ENCODE measurements at regions not wholly inside any gene's neighbourhood (a gene's known extent, or its start where the extent isn't known, plus 50 kb on each side); places are given as distances from the start of the nearest gene placed in this dataset.

DNA sequence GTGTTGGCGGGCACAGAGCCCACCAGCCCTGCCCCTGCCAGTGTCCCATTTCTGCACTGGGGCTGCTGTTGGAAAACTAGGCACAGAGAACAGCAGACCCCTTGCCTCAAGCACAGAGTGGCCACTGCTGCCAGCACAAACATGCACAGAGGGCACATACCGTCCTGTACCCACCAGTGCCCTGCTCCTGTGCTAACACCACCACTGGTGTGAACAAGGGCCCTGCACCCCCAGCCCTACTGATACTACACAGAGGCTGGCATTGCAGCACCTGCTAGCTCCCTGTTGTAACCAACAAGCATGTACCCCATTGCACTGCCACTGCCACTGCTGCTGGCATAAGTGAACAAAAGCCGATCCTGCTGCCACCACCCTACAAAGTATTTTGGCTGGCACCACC lies 348.0 kb upstream of the MPDZ start:
- no peak for DNase-seq

DNA sequence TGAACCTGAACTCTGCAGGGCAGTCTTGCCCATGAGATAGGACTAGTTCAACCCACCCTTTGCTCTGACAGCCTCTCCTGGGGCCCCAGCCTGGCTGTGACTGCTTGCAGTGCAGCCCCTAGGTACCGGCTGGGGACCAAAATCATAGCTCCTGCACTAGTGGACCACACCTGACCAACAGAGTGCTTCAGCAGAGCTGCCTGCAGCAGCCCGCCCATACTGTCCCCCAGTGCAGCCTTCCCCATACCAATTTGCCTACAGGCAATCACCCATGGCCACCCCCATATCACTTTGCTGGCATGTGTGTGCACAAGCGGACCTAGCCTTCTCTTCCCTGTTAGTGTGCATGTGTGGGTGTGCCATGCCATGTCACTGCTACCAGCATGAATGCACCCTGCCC lies 347.6 kb upstream of the MPDZ start:
- DNase-seq = no peak

DNA sequence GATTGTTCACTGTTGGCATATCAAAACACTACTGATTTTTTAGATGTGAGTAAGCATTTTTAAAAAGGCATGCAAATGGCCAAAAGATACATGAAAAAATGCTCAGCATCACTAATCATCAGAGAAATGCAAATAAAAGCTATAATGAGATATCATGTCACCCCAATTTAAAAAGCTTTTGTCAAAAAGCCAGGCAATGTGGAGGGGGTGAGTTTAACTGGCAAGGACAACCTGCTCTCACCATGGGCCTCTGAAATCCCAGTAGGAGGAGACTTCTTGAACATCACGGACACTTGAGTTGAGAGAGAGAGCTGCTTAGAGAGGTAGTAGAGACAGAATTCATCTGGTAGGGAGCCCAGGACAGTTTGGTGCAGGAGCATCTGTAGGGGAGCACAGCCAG lies 347.1 kb upstream of the MPDZ start:
- no peak for DNase-seq

DNA sequence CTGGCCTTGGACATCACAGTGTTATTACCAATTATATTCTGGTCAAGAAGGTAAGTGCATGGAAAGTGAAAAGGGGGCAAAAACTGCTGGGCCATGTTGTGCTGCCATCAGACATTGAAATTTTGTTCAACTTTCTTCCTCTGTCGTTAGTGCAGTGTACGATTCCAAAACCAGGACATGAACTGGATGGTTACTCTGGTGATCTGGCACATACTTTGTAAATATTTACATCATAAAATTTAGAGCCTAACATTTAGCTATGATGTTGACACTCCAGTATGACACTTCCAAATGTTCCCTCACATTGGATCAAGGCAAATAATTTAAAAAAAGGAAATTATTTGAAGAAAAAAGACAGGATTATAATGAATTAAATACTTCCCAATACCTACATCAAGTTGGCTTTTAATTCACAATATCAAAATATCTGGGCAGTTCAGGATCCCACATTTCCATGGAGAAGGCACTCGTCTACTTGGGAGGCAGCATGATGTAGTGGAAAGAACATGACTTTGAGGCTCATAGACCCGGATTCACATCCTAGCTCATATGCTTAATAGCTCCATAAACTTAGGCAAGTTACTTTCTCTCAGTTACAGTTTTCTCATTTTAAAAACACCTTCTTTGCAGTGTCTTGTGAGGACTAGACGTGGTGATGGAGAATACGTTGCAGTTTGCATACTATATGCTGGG lies 342.5 kb upstream of the MPDZ start:
- no peak for DNase-seq

DNA sequence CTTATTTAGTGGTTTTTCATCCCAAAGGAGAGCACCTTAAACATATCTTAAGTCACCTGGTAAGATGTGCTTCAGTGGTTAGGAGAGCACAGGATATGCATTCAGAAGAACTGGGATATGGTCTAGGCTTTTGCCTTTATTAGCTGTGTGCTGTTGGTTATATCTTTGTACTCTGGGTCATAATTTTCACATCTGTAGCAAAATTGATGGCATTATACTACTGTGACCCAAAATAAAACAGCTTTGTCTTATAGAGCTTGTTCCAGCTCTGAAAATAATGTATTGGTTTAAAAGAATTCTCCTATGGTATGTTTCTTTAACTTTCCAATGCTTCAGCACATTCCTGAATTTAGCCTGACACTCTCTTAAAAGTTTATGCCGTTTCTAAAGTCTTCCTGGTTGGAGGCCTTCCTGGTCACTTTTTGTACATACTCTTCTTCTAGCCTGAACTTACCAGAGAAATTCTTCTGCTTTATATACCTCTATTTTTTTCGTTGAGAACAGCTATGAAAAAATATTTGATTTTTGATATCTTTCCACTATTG lies 337.1 kb upstream of the MPDZ start:
- no peak for DNase-seq

DNA sequence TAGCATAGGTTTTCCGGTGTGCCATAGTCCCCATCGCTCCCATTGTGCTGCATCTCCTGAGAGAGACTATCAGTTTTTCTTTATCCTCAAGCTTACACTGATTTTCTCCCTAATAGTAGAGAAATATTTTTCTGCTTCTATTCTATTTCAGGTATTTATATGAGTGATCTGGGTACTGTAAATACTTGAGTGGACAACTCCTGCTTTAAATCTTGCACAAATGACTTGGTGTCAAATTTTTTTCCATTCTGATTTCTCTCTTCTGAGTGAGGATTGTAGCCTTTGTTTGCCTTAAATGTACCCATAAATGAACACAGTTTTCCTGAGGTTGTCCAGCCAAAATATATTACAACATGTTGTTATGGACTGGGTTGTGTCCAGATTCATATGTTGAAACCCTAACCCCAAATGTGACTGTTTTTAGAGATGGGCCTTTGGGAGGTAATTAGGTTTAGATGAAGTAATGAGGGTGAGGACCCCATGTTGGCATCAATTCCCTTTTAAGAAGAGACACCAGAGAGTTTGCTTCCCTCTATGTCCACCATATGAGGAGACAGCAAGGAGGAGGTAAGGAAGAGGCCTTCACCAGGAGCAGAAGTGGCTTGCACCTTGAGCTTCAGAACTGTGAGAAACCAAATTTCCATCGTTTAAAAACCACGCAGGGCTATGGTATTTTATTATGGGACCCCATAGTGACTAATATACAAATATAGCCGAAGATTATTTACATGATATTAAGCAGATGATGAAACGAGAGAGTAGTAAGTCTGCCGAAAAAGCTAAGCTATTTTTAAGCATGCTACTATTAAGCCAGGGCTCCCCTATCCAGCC lies 336.4 kb upstream of the MPDZ start:
- DNase-seq = no peak

DNA sequence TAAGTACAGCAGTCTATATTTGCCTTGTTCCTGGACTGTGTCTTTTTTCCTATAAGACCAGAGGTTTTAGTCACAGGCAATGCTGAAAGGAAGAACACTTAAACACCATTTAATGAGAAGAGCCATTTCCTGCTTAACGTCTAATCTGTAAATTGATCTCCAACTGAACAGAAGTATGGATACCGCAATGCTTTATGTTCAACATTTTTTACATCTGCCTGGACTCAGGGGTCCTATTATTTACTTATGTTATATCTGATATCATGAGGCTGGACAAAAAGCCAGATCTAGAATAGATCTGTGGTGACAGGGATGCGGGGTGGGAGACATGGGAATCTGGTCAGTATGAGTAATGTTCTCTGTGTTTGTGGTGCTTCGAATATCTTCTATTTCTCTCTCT lies 334.6 kb upstream of the MPDZ start:
- no peak for DNase-seq

DNA sequence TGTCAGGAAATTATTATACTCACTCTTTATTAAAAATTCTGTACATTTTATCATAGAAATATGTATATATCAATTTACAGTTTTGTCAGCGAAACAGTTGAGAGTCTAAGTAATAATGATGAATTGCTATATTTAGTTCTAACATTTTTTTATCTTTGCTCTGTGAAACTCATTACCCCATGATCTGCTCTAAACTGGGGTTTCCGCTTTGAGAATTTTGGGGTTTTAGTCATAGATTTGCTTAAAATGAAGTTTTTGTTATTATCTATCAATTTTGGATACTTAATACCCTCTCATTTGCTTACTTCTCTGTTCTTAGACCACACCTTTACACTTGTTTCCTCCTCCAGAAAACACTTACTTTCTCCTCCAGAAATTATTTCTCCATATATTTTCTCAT lies 333.8 kb upstream of the MPDZ start:
- DNase-seq = no peak

DNA sequence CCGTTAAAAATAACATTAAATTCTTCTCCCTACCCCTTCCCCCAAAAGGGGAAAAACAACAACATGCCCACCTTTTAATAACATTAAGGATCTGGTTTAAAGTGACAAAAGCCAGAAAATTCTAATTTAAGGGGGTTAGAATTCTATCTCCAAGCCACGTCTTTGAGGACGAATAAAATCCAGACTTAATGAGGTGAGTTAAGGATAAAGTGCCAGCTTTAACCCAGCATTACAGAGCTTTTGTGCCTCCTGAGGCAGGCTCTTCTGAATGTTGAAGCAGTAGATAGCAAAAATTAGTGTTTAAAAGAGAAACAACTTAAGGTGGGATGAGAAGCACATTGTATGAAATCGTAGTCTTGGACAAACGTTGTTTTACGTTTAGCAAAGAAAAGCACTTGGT lies 329.0 kb upstream of the MPDZ start:
- DNase-seq = no peak

DNA sequence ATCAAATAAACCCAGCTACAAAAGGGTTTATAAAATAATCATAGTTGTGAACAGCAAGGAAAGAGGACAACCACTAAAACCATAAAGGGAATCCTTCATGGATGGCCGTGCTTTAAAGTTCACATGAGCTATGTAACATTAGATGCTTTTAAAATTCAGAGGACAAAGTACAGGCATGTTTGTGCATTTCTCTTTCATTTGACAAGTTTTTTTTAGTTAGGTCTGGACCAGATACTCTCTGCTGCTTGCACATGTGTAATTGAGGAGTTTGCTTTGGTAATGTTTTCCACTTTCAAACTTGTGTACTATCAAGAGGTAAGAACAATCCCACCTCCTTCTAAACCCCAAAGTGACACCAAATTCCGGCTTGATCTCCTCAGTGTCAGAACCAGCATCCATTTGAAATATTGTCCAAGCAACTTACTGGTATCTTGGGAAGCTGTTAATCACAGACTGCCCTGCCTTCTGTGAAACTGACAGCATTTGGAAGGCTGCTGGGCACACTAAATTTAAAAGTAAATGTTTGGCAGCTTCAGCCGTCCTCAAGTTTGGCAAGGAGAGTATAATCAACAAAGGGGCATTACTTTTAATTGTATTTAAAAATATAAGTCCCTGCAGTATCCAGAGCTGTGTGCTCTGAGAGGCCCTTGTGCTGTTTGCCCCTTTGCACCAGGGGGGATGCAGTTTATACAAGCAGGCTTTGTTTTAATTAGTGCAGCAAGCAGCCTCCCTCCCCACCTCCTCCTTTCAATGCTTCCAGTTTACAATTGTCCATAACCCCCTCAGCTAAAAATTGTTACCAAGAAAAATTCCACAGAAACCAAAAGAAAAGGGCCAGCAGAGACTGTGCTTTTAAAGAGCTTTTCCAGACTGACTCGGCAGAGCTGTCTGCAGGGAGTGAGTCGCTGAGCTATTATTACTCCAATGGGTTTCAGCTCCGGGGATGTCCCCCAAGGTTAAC lies 328.3 kb upstream of the MPDZ start:
- no peak for DNase-seq

DNA sequence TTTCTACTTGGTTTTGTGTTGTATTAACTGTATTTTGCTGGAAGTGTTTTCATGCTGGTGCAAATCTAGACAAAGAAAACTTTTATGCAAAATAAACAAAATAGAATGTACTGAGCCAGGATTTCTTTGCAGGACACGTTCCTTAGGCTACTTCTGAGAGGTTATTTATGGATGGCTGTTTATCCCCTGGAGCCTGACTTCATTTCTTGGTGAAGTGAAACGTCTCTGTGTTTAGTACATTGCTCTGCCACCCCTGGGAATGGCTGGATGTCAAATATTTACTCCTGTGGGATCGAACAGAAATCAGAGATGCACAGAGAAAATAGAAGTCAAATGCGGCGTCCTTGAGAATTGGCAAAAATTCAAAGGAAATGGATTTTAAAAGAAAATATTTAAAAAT lies 327.1 kb upstream of the MPDZ start:
- DNase-seq = no peak

DNA sequence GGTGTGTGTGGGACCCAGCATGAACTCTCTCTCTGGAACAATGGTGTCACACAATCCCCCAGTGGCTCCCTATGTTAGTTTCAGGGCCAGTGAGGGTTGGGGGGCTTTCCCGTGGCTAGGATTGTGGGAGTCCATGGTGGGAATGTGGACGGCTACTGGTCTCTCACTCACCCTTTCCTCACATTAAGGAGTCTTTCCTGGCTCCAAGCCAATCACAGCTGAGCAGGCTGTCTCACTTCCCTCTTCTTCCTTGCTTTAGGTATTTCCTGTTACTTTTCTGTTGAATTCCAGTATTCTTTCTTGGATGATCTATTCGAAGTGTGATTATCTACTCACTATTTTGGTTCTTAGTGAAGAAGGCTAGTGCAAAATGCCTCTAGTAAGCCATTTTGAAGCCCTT lies 324.4 kb upstream of the MPDZ start:
- DNase-seq = no peak

DNA sequence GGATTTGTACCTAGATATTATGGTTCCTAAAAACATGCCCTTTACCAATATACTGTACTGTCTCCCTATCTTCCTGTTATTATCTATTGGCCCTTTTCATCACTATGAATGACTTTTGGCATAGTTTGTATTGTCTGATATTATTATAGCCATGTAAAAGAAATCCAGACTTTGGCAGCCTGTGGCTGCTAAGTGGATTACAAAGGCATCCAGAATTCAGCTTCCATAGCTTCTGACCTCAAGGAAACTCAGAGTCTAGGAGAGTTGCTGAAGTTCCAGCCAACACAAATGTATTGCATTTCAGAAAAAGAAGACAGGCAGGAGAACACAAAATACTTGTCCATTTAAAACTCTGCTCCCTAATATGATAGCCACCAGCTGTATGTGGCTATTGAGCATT lies 319.2 kb upstream of the MPDZ start:
- DNase-seq = no peak

DNA sequence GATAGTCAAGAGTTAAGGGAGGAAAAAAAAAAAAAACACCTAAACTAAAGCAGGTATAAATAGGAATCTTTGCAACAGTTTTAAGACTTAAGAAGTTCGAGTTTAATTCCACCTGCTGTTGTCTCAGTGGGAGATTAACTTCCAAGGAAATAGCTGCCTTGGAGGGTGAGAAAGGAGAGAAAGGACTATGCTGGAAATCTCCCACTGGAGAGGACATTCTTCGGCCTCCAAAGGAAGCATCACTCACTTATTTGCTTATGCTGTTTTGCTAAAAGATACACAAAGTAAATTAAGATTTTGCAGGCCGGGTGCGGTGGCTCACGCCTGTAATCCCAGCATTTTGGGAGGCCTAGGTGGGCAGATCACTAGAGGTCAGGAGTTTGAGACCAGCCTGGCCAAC lies 317.9 kb upstream of the MPDZ start:
- DNase-seq = no peak

DNA sequence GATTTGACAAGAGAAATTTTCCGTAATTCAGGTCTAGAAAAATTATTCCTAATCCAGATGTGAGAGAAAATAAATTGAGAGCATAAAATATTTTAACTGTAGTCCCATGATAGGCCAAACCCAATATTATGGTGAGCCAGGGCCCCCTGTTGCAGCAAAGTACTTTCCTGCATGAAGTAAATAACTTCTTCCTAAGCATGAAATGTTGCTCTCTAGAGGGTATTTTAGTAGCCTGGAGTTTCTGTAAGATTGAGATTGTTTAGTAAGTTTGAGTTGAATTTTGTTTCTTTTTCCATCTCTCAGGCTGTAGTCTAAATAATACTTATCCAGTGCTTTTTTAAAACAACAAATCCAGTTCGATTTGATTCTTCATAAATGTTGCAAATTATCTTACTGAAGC lies 317.5 kb upstream of the MPDZ start:
- DNase-seq = no peak

DNA sequence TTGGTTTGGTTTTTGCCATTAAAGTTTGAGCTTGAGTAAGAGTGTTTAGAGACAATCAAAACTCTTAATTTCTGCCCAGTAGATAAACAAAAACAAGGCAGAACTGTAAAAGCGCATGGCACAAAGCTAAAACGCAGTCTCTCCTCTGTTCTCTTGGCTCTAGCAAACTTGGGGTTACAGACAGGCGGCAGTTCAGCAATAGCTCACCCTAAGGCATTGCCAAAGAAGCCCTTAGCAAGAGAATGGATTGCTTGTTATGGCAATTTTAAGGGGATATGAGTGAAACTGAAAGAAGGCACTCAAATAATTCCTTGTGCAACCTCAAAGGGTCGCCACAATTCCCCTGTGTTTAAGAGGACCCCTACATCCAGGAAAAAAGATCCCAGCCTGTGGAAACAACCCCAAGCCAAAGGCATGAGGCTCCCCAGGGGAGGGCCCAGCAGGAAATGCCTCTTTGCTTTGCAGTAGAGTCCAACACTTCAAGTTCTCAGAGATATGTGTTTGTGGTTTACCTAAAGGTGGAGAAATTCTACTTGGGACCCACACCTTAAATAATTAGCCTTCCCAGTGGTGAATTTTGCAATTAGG lies 317.0 kb upstream of the MPDZ start:
- DNase-seq = no peak

DNA sequence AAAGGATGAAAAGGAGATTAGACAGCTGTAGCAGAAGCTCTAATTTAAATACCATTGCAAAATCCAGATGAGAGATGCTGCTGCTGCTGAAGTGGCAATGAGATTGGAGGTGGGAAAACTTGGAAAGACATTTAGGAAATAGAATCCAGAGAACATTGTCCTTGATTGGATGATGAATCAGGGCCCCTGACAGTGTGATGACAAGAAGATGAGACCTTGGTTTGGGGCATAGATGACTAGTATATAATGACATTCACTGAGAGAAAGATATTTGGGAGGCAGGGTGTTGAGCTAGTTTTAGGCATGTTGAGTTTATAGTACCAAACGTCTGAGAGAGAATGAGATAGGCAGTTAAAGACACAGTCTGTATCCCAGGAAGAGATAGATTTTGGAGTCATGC lies 311.5 kb upstream of the MPDZ start:
- no peak for DNase-seq

DNA sequence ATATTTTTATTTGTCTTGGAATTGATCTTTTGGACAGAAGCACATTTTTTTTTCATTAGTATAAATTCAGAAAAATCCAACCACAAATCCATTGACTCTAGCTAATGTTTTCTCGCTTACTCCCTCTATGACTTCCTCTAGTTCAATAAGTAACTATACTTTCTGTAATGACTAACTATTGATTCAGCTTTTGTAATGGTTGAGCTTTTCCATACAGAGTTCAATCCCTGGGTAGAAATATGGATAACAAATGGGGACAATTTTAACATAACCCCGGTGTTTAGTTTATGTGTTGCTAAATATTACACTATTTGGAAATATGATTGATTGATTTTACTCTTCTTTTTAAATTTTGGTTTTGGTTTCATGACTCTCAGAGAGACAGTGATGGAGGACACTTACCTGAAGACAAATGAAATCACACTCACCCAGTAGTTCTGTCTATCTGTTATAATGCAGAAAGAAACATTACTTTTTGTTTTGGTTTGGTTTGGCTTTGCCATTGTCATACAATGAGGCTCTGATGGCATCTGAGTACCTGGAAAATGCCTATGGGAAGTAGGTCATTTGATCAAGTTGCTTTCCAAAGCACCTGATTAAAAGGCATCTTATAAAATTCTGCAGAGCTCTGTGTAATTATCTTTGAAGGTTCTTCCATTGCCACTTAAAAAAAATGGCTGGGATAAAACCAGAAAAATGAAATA lies 309.7 kb upstream of the MPDZ start:
- no peak for DNase-seq

DNA sequence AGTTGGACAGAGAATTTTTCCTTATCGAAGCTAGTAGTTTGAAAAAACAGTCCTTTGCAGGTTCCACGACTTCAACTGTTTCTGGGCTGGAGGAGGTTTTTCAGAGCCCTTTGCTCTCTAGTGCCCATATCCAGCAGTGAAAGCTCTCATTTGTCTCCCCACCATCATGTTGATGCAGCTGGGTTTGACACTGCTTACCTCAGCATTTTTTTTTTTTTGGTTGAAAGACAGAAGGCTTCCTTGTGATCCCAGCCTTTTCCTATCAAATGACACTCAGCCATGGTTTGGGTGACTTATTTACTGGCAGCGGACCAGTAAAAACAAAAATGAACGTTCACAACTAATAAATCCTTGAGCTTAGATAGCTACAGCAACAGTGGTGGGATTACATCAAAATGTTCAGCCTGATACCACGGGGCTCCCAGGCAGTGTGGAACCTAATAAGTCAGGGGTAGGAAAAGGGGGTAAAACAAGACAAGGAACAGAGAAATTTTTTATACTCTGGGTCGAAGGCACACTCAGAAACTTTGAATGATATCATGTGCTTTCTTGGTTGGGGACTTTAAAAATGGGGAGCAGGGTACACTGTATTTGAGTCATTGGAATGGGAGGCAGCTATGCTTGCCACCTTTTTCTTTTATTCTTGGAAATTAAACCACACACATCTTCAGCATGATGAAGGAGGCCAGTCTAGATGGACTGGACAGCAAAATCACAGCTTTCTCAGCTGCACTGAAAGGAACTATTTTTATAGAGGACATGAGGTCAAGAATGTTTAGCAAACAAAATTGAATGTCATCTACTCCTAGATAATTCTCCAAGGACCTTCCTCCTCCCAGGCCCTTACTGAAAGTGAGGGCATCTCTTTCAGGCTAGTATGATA lies 308.9 kb upstream of the MPDZ start:
- no peak for DNase-seq

DNA sequence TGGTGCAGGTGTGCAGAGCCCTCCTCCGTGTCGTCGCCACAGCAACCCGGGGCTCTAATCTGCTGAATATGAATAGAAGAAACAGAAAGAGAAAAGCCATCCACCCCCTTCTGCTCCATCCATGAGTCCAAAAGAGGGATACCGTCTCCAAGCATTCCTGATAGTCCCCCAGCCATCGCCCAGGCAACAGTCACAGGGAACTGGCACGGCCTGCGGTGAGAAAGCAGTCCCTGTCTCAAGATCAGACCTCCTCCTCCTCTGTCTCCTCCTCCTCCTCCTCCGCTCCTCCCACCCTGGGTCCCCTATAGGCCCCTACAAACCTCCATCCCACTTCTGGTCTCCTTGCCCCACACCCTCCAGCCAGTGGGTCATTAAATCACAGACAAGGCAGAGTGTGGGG lies 308.1 kb upstream of the MPDZ start:
- DNase-seq = no peak

Data from activated CD4-positive, alpha-beta T cell treated with anti-CD3 and anti-CD28 coated beads, Interleukin-10, Interleukin-2, amounts not matched to agents 100 ng/mL and 50 ng/mL, durations not matched to agents 16 hours and 8 hours (primary cell).